Urinary bladder (tissue), 3 donors: ENCODE measurements at regions not wholly inside any gene's neighbourhood (a gene's known extent, or its start where the extent isn't known, plus 50 kb on each side); places are given as distances from the start of the nearest gene placed in this dataset.

Experiments
- DNase-seq: peaks from one replicate; pipeline ENCODE4 v3.0.0-alpha.2; 2015; ENCODE audit errors: extremely low spot score
- H3K27ac ChIP-seq: one replicate; pipeline ENCODE4 v1.5.1; 2013; ENCODE audit warnings: low read depth, mild to moderate bottlenecking, moderate library complexity
- H3K36me3 ChIP-seq: one replicate; pipeline ENCODE4 v1.6.1; 2013; ENCODE audit warnings: mild to moderate bottlenecking, moderate library complexity; ENCODE audit not compliant: insufficient read depth
- H3K4me1 ChIP-seq: one replicate; pipeline ENCODE4 v1.6.1; 2013; ENCODE audit warnings: mild to moderate bottlenecking, moderate library complexity; ENCODE audit not compliant: insufficient read depth
- H3K4me3 ChIP-seq: one replicate; pipeline ENCODE4 v1.5.1; 2013; ENCODE audit warnings: low read depth, low read length
- WGBS: extraction: QIAGEN DNeasy Blood & Tissue Kit; methylation state at CpG from one replicate; pipeline ENCODE4 v1.1.7; 2013; 5-methylcytosine and 5-hydroxymethylcytosine counted together
- donor health status: healthy with polysubstance abuse.
- donor health status: healthy.

DNA sequence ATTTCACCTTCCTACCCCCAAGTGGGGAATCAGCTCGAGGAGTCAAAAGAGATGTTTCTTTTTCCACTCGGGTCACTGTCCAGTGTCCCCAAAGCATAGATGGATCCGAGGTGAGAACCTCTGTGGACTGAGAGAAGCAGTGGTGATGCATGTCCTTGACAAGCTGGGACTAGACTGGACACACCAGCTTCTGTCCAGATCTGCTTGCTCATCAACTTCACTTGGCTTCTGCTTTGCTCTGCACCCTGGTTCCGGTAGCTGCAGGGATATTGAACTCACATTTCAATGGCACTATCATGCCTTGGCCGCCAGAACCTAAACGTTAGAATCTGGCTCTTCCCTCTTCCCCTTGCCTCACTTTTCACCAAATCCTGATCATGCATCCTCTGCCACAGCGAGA lies 50.3 kb upstream of the CXCL12 start:
- DNase-seq, result no peak
- 80% methylated on average over 7 of the region's 7 CpGs for WGBS
- Histone ChIP-seq H3K27ac (no peak overlapping the region), H3K4me3 (no peak overlapping the region), H3K36me3 (no peaks in the 10 kb centered on the region), H3K4me1 (no peaks in the 10 kb centered on the region)

DNA sequence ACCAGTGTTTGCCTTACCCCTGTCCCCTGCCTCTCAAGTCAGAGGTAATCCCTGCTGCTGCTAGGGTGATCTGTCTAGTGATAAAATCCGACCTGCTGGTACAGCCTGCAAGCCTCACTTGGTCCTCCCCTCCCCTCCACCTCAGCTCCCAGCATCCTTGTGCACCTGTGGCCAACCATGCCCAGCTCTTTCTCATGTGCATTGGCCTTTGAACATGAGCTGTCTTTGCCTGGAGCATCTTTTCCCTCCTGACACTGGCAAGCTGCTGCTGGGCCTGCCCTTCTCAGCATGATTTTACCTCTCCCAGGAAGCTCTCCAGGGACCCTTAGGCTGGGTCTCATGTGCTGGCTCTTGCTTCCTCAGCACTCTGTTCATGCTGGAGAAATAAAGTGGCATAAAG lies 51.3 kb upstream of the CXCL12 start:
- WGBS, result 31% methylated on average over 1 of the region's 1 CpG
- no peak for DNase-seq
- Histone ChIP-seq H3K4me3 (no peak overlapping the region), H3K36me3 (no peaks in the 10 kb centered on the region), H3K4me1 (no peaks in the 10 kb centered on the region), H3K27ac (no peak overlapping the region)

GRCh38 chr10:44437840-44438511 lies 53.1 kb upstream of the CXCL12 start:
- Histone ChIP-seq H3K27ac (no peak overlapping the region), H3K36me3 (no peaks in the 10 kb centered on the region), H3K4me1 (no peaks in the 10 kb centered on the region), H3K4me3 (no peak overlapping the region)
- no peak for DNase-seq
- 77% methylated on average over 4 of the region's 4 CpGs for WGBS

GRCh38 chr10:44439239-44439957 lies 54.5 kb upstream of the CXCL12 start:
- DNase-seq, result no peak
- H3K4me1 ChIP-seq, result no peaks in the 10 kb centered on the region
- no peak overlapping the region for H3K4me3 ChIP-seq
- H3K27ac ChIP-seq, result no peak overlapping the region
- no peaks in the 10 kb centered on the region for H3K36me3 ChIP-seq
- 87% methylated on average over 8 of the region's 8 CpGs for WGBS

GRCh38 chr10:44439958-44440244 lies 55.0 kb upstream of the CXCL12 start:
- Histone ChIP-seq H3K36me3 (no peaks in the 10 kb centered on the region), H3K4me3 (no peak overlapping the region), H3K4me1 (no peaks in the 10 kb centered on the region), H3K27ac (no peak overlapping the region)
- no peak for DNase-seq
- WGBS, result 63% methylated on average over 5 of the region's 5 CpGs

DNA sequence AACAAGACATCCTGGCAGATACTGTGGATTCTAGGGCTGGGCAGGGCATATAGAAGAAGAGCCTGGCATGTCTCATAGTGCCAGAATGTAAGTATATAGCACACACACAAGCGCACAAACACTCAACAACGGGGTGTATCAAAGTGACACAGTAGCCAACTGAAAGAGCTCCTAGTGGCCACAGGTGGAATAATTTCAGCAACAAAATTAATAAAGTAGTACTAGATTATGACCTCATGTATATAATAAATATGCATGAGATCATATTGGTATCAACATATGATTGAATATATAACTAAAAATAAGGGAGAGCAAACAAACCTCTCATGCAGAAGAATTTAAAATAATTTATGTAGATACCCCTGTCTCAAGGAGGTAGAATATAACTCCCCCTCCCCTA lies 72.4 kb upstream of the CXCL12 start:
- Histone ChIP-seq H3K4me1 (no peaks in the 10 kb centered on the region), H3K4me3 (no peak overlapping the region), H3K36me3 (no peaks in the 10 kb centered on the region), H3K27ac (no peak overlapping the region)
- 90% methylated on average over 2 of the region's 2 CpGs for WGBS
- no peak for DNase-seq

DNA sequence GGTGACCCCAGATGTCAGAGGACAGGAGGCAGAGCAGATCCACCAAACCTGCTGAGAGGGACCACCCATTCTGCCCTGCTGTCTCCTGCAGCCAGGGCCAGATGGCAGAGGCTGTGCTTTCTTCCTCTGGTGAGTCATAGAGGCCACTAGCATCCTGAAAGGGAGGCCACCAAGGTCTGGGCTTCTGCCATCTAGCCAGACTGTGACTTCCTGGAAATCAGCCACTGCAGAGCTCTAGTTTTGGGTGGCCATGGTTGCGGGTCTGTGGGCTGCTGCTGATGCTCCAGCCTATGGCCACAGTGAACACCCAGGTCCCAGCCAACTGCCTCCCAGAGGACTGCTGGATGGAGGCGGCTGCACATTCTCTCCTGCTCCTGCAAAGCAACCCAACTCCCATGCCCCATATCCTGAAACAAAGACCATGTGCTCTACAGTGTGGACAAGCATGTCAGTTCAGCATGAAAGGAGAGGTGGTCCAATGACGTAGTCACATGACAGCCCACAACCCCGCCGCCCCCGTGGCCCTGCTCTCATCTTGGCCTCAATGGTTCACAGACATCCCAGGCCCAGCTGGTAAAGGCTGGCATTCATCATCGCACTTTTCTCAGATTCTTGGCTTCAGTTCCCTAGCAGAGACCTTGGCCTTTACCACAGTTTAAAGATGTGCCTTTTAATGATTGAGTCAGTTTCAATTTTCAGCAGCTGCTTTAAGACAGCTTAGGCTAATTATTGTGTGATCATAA lies 73.9 kb upstream of the CXCL12 start:
- DNase-seq, result no peak
- 83% methylated on average over 7 of the region's 7 CpGs for WGBS

DNA sequence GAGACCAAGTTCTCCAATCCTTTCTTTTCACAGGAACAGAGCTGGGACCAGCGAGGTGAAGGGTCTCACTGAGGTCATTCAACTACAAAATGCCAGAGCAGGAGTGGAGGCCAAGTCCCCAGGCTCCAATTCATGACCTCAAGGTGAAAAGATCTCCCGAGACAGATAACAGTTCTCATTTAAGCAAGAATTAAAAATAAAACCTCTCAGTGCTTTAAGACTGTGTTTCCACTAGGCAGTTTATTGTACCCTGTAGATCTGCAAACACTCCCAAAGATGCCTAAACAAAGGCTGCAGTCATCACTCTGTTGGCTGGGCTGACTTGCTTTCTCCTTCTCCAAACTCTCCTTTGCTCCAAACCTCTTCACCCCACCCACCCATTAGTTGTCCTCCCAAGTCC lies 74.8 kb upstream of the CXCL12 start:
- DNase-seq, result no peak
- 51% methylated on average over 2 of the region's 2 CpGs for WGBS
- Histone ChIP-seq H3K4me3 (no peak overlapping the region), H3K4me1 (no peaks in the 10 kb centered on the region), H3K27ac (no peak overlapping the region), H3K36me3 (no peaks in the 10 kb centered on the region)

More for the DNA sequence above, 73.9 kb upstream of the CXCL12 start:
- Histone ChIP-seq H3K27ac (no peak overlapping the region), H3K36me3 (no peaks in the 10 kb centered on the region), H3K4me1 (no peaks in the 10 kb centered on the region), H3K4me3 (no peak overlapping the region)

DNA sequence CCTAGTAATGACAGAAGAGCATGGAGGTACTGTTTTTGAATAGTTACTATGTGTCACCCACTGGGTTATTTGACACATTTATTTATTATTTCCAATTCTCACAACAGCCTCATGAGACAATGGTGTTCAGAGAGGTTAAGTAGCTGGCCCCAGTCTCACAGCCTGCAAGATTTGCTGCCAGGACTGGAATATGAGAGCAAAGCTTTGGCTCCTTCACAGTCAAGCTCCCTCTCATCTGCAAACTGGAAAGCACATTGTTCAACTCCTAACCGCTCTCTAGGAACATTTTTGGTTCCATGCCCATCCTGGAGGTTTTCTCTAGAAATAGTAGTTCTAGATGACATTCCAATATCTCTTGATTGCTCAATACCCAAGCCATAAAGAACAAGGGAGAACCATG lies 75.5 kb upstream of the CXCL12 start:
- no peak for DNase-seq
- Histone ChIP-seq H3K27ac (no peak overlapping the region), H3K4me1 (no peaks in the 10 kb centered on the region), H3K4me3 (no peak overlapping the region), H3K36me3 (no peaks in the 10 kb centered on the region)
- 74% methylated on average over 1 of the region's 1 CpG for WGBS

DNA sequence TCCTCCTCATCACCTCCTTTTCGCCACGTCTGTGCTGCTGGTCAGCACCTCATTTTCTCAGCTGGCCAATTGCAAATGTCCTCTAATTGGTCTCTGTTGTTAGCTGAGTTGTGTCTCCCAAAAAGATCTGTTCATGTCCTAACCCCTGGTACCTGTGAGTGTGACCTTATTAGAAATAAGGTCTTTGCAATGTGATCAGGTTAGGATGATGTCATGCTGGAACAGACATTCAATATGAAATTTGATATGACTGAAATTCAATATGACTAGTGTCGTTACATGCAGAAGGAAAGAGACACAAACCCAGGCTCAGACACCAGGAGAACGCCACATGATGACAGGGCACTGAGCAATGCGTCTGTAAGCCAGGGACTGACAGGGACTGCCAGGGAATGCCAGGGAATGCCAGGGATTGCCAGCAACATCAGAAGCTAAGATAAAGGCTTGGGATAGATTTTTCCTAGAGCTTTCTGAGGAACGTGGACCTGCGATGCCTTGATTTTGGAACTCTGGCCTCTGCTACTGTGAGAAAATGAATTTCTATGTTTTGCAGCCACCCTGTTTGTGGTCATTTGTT lies 77.5 kb upstream of the CXCL12 start:
- Histone ChIP-seq H3K4me3 (no peak overlapping the region), H3K4me1 (no peaks in the 10 kb centered on the region), H3K27ac (no peak overlapping the region), H3K36me3 (no peaks in the 10 kb centered on the region)
- DNase-seq, result no peak
- 77% methylated on average over 7 of the region's 7 CpGs for WGBS

DNA sequence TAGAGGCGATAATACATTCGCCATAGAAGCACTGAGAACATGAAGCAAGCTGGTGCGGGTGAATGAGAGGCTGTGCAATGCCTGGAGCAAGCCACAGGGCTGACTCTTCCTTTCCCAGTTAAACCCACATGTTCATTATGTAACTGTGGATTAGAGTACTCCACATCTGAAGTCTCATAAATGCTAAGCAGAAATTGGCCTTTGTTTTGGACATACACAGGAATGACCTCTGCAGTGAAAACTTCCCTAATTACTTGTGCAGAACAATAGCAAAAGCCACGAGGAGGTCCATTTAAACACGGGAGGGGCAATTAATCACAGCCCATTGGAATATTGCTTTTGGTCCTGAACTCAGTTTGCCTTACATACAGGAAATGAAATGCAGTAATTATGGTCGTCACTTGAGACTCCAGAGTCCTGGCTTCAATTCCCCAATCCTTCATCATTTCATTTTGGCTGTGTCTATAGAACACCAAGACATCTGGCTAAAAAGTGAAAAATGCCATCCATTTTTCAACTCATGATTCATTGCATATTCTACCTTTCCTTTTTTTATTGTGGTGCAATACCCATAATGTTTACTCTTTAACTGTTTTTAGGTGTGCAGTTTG lies 78.7 kb upstream of the CXCL12 start:
- no peak overlapping the region for H3K27ac ChIP-seq
- H3K36me3 ChIP-seq, result no peaks in the 10 kb centered on the region
- WGBS, result 57% methylated on average over 6 of the region's 6 CpGs
- H3K4me1 ChIP-seq, result no peaks in the 10 kb centered on the region
- H3K4me3 ChIP-seq, result no peak overlapping the region
- no peak for DNase-seq

DNA sequence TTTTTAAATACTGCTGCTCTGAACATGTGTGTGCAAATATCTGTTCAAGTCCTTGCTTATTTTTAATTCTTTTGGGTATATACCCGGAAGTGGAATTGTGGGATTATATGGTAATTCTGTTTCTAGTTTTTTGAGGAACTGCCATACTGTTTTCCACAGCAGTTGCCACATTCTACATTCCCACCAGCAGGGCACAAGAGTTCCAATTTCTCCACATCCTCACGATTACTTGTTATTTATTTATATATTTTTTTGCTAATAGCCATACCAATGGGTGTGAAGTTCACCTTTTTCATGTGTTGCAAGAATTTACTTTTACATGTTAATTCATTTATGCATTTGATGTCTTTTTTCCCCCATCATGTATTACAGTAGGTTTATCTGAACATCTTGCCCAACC lies 79.6 kb upstream of the CXCL12 start:
- WGBS, result 42% methylated on average over 2 of the region's 2 CpGs
- Histone ChIP-seq H3K4me3 (no peak overlapping the region), H3K4me1 (no peaks in the 10 kb centered on the region), H3K27ac (no peak overlapping the region), H3K36me3 (no peaks in the 10 kb centered on the region)
- DNase-seq, result no peak

DNA sequence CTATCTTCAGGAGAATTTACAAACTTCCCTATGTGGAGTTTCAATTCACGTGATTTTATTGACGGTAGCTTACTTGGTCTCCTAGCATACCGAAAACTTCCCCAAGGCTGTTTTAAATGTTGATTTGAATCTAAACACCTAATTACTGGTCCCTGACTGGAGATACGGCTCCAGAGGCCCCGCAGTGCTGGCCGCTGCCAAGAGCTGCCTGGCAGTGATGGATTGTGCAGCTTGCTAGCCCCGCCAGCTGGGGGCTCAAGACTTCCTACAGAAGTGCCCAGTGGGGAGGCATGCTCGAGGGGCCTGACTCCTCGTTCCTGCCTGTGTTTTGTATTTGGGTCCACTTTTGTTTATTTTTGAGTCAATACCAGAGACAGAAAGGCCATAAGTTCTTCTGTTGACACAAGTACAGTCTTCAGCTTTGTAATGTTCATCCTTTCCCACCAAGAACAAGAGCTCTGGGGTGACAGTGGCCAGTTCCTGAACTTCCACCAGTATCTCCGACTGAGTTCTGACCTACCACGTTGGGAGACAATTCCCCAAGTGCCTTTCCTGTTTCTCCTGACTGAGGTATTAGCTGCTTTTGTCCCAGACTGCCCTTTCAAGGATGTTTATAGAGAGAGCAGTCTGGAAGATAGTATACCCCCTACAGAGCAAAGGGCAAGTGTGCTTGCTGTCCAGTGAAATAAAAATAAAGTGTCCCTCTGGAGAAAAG lies 80.7 kb upstream of the CXCL12 start:
- 55% methylated on average over 11 of the region's 11 CpGs for WGBS
- Histone ChIP-seq H3K36me3 (no peaks in the 10 kb centered on the region), H3K4me1 (no peaks in the 10 kb centered on the region), H3K27ac (no peak overlapping the region), H3K4me3 (no peak overlapping the region)
- DNase-seq, result no peak
